Transverse colon (tissue), 4 donors: ENCODE measurements at regions not wholly inside any gene's neighbourhood (a gene's known extent, or its start where the extent isn't known, plus 50 kb on each side); places are given as distances from the start of the nearest gene placed in this dataset.

Experiments used
- CTCF ChIP-seq, 5 experiments: fragments of 200-600 bp in 3 of 5; fragments of 450-650 bp in 2 of 5; sonication (generic) in 3 of 5; IDR thresholded peaks; 1 replicate in 2 of 5; 2 replicates in 3 of 5; pipeline ENCODE4 v1.5.1; 2016 to 2017; ENCODE audit warnings: antibody characterized with exemption in 5 of 5, inconsistent platforms in 3 of 5, mild to moderate bottlenecking in 2 of 5, moderate library complexity in 1 of 5
- POLR2A ChIP-seq: fragments of 450-650 bp; IDR thresholded peaks from one replicate; pipeline ENCODE4 v1.6.1; 2016; ENCODE audit warnings: antibody characterized with exemption, mild to moderate bottlenecking, moderate library complexity
- POLR2AphosphoS5 ChIP-seq, 3 donors: sonication (generic); formaldehyde crosslinking; IDR thresholded peaks; one replicate each; pipeline ENCODE4 v1.6.1; 2016; ENCODE audit warnings: antibody characterized with exemption in 3 of 3

DNA sequence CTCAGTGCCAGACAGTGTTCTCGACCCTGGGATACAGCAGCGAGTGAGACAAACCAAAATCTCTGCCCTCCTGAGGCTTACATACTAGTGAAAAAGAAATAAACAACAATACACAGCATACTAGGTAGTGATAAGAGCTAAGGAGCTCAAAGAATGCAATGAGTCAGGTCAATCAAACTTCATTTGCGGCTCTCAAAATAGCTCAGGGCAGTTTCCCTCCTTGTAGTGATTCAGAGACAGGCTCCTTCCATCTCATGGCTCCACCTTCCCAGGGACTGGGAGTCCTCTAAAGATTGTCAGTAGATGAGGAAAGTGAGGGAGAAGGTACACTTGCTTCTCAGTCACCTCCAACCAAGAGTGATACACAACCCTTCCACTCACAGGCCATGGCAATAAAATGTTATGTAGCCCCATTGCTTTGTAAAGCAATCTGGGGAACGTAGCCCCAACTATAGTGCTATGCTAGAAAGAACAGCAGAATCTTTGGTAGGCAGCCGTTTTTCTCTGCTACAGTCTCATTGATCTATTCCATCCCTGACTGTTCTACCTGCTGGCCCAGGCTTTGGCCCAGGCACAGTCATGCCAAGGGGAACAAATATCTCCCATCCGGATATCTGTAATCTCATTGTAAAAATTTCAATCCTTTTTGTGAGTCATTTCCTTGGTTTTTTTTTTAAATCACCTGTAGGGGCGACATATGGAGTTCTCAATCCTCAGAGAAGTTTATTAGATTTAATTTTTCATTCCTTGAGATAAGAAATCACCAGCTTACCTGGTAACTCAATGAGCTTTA lies 183.1 kb upstream of the S100G start:
- TF ChIP-seq CTCF (IDR thresholded peaks at IDR 0.05) = no peak
- TF ChIP-seq POLR2AphosphoS5 (IDR thresholded peaks at IDR 0.05) = no peak
- no peak for TF ChIP-seq POLR2A
